GM12891 (cell line): ENCODE measurements at regions not wholly inside any gene's neighbourhood (a gene's known extent, or its start where the extent isn't known, plus 50 kb on each side); places are given as distances from the start of the nearest gene placed in this dataset.

Source experiments
- POLR2A ChIP-seq: IDR thresholded peaks from 2 replicates; pipeline ENCODE4 v1.6.1; 2011; ENCODE audit warnings: low read depth, low read length, control low read depth
- POU2F2 ChIP-seq: IDR thresholded peaks from 2 replicates; pipeline ENCODE4 v1.6.1; 2011; ENCODE audit warnings: low read depth, mild to moderate bottlenecking, control low read depth, low read length, moderate library complexity
- TAF1 ChIP-seq: IDR thresholded peaks from 2 replicates; pipeline ENCODE4 v1.6.1; 2011; ENCODE audit warnings: low read depth, low read length, control low read depth

GRCh38 chr9:79266986-79267385 lies 304.8 kb upstream of the TLE4 start:
- TF ChIP-seq TAF1 (no peak), POLR2A (no peak), POU2F2 (no peak)
